HL-60 (cell line): ENCODE measurements at regions not wholly inside any gene's neighbourhood (a gene's known extent, or its start where the extent isn't known, plus 50 kb on each side); places are given as distances from the start of the nearest gene placed in this dataset.

Source experiments
- DNase-seq, 2 experiments: peaks; one replicate each; pipeline ENCODE4 v3.0.0-alpha.2; 2010 to 2020; ENCODE audit warnings: low read depth in 1 of 2, low spot score in 1 of 2
- H3K27ac ChIP-seq: fragments of 250-450 bp; sonication (Bioruptor Pico); replicated peaks from 2 replicates; pipeline ENCODE4 v1.5.1; 2020; ENCODE audit warnings: mild to moderate bottlenecking, moderate library complexity
- H3K27me3 ChIP-seq: fragments of 250-450 bp; sonication (Bioruptor Pico); 2 replicates; pipeline ENCODE4 v1.5.1; 2021; ENCODE audit warnings: mild to moderate bottlenecking, moderate library complexity; ENCODE audit not compliant: insufficient read depth, poor library complexity, severe bottlenecking
- H3K4me3 ChIP-seq: replicated peaks from 2 replicates; pipeline ENCODE4 v1.5.1; 2011; ENCODE audit warnings: mild to moderate bottlenecking, control low read depth, low read length; ENCODE audit not compliant: insufficient read depth
- CTCF ChIP-seq: IDR thresholded peaks from one replicate; pipeline ENCODE4 v1.5.1; 2011; ENCODE audit warnings: low read length, control low read depth, inconsistent platforms; ENCODE audit not compliant: insufficient read depth
- GABPA ChIP-seq: IDR thresholded peaks from 2 replicates; pipeline ENCODE4 v1.6.1; 2012; ENCODE audit warnings: low read depth
- POLR2AphosphoS5 ChIP-seq: IDR thresholded peaks from 2 replicates; pipeline ENCODE4 v1.6.1; 2012; ENCODE audit warnings: low read depth
- REST ChIP-seq: IDR thresholded peaks from 2 replicates; pipeline ENCODE4 v1.6.1; 2012; ENCODE audit warnings: low read depth; ENCODE audit not compliant: insufficient replicate concordance
- SPI1 ChIP-seq: IDR thresholded peaks from 2 replicates; pipeline ENCODE4 v1.6.1; 2012; ENCODE audit warnings: low read depth, mild to moderate bottlenecking, borderline replicate concordance

- no peak overlapping the region for H3K4me3 ChIP-seq
- TF ChIP-seq SPI1 (no peak), REST (no peak), CTCF (no peak)
- H3K27me3 ChIP-seq = no peaks in the 10 kb centered on the region
- DNase-seq = no peak
- no peak overlapping the region for H3K27ac ChIP-seq
These were observed 628.2 kb downstream of the PTPRU start for GRCh38 chr1:29864431-29865022.

GRCh38 chr1:29861922-29862321 lies 625.6 kb downstream of the PTPRU start:
- TF ChIP-seq GABPA (no peak), POLR2AphosphoS5 (no peak), REST (no peak), CTCF (no peak), SPI1 (no peak)
- DNase-seq = no peak
- Histone ChIP-seq H3K27me3 (no peaks in the 10 kb centered on the region), H3K27ac (no peak overlapping the region), H3K4me3 (no peak overlapping the region)

- Histone ChIP-seq H3K4me3 (no peak overlapping the region), H3K27me3 (no peaks in the 10 kb centered on the region), H3K27ac (no peak overlapping the region)
- no peak for DNase-seq
- TF ChIP-seq POLR2AphosphoS5 (no peak), CTCF (no peak), SPI1 (no peak), REST (no peak), GABPA (no peak)
These were observed 625.1 kb downstream of the PTPRU start for GRCh38 chr1:29861446-29861845.
